Esophagus muscularis mucosa (tissue), 4 donors: ENCODE measurements at regions not wholly inside any gene's neighbourhood (a gene's known extent, or its start where the extent isn't known, plus 50 kb on each side); places are given as distances from the start of the nearest gene placed in this dataset.

Experiments used
- DNase-seq: peaks from one replicate; pipeline ENCODE4 v3.0.0-alpha.2; 2017; ENCODE audit errors: extremely low spot score
- H3K27ac ChIP-seq, 4 donors: fragments of 200-600 bp; sonication (generic); replicated peaks in 1 of 4; 1 replicate in 3 of 4; 2 replicates in 1 of 4; pipeline ENCODE4 v1.5.1; 2016 to 2019; ENCODE audit warnings: mild to moderate bottlenecking in 1 of 4
- H3K27me3 ChIP-seq, 4 donors: fragments of 200-600 bp; sonication (generic); one replicate each; pipeline versions ENCODE4 v1.5.1 to v1.6.0; 2016 to 2019
- H3K36me3 ChIP-seq, 4 donors: fragments of 200-600 bp; sonication (generic); one replicate each; pipeline ENCODE4 v1.5.1; 2016 to 2019
- H3K4me1 ChIP-seq, 4 donors: fragments of 200-600 bp; sonication (generic); one replicate each; pipeline ENCODE4 v1.5.1; 2016 to 2019
- H3K4me3 ChIP-seq, 4 donors: fragments of 200-600 bp; sonication (generic); 1 replicate in 2 of 4; 2 replicates in 2 of 4; pipeline ENCODE4 v1.5.1; 2016 to 2019; ENCODE audit warnings: mild to moderate bottlenecking in 4 of 4, moderate library complexity in 1 of 4
- H3K9me3 ChIP-seq, 4 donors: fragments of 200-600 bp; sonication (generic); 1 replicate in 3 of 4; 2 replicates in 1 of 4; pipeline ENCODE4 v1.5.1; 2016 to 2019
- CTCF ChIP-seq, 3 experiments: fragments of 200-600 bp in 2 of 3; fragments of 450-650 bp in 1 of 3; sonication (generic) in 2 of 3; IDR thresholded peaks; one replicate each; pipeline ENCODE4 v1.5.1; 2017 to 2019; ENCODE audit warnings: antibody characterized with exemption in 3 of 3, mild to moderate bottlenecking in 2 of 3, moderate library complexity in 1 of 3
- EP300 ChIP-seq: sonication (generic); formaldehyde crosslinking; IDR thresholded peaks from one replicate; pipeline ENCODE4 v1.6.1; 2017; ENCODE audit warnings: antibody characterized with exemption
- POLR2A ChIP-seq: fragments of 450-650 bp; IDR thresholded peaks from one replicate; pipeline ENCODE4 v1.6.1; 2017; ENCODE audit warnings: antibody characterized with exemption, moderate library complexity, mild to moderate bottlenecking, low read depth
- POLR2AphosphoS5 ChIP-seq, 2 donors: sonication (generic); formaldehyde crosslinking; IDR thresholded peaks; one replicate each; pipeline ENCODE4 v1.6.1; 2017; ENCODE audit warnings: antibody characterized with exemption in 2 of 2
- WGBS: methylation state at CpG from one replicate; pipeline ENCODE4 v1.1.5; 2018; 5-methylcytosine and 5-hydroxymethylcytosine counted together
- intact Hi-C: fragments of 100-400 bp; cut with DNase I; formaldehyde crosslinking; loops from one replicate; pipeline ENCODE4 v1.15.1; 2023

GRCh38 chr5:81899123-81899522, 72.7 kb upstream of the ATG10 start:
- H3K4me1 ChIP-seq: no peaks in the 10 kb centered on the region
- 94% methylated on average over 2 of the region's 2 CpGs for whole genome bisulfite sequencing
- H3K27ac ChIP-seq: no peak overlapping the region
- H3K4me3 ChIP-seq: no peak overlapping the region
- intact Hi-C loops: no loop called here
- no peak for DNase-seq
- no peaks in the 10 kb centered on the region for H3K27me3 ChIP-seq
- no peaks in the 10 kb centered on the region for H3K9me3 ChIP-seq
- TF ChIP-seq POLR2A: no peak
- no peak for TF ChIP-seq EP300
- TF ChIP-seq POLR2AphosphoS5 (IDR thresholded peaks at IDR 0.05): no peak
- TF ChIP-seq CTCF (IDR thresholded peaks at IDR 0.05): no peak
- H3K36me3 ChIP-seq: no peaks in the 10 kb centered on the region

- Histone ChIP-seq H3K4me3 (no peak overlapping the region), H3K4me1 (no peaks in the 10 kb centered on the region), H3K27me3 (no peaks in the 10 kb centered on the region), H3K36me3 (no peaks in the 10 kb centered on the region), H3K27ac (no peak overlapping the region), H3K9me3 (no peaks in the 10 kb centered on the region)
- intact Hi-C loops: no loop called here
- TF ChIP-seq POLR2AphosphoS5 (IDR thresholded peaks at IDR 0.05) (no peak), CTCF (IDR thresholded peaks at IDR 0.05) (no peak), POLR2A (no peak), EP300 (no peak)
- 83% methylated on average over 2 of the region's 2 CpGs for WGBS
- DNase-seq: no peak
Measured at GRCh38 chr5:81898403-81898802, 73.4 kb upstream of the ATG10 start.

GRCh38 chr5:81896764-81897163, 75.1 kb upstream of the ATG10 start:
- no peak overlapping the region for H3K4me3 ChIP-seq
- WGBS: 80% methylated on average over 1 of the region's 1 CpG
- intact Hi-C loops: no loop called here
- no peaks in the 10 kb centered on the region for H3K4me1 ChIP-seq
- DNase-seq: no peak
- no peaks in the 10 kb centered on the region for H3K27me3 ChIP-seq
- H3K9me3 ChIP-seq: no peaks in the 10 kb centered on the region
- no peaks in the 10 kb centered on the region for H3K36me3 ChIP-seq
- TF ChIP-seq POLR2AphosphoS5 (IDR thresholded peaks at IDR 0.05): no peak
- TF ChIP-seq POLR2A: no peak
- TF ChIP-seq EP300: no peak
- TF ChIP-seq CTCF (IDR thresholded peaks at IDR 0.05): no peak
- H3K27ac ChIP-seq: no peak overlapping the region

GRCh38 chr5:81895307-81895706, 76.5 kb upstream of the ATG10 start:
- Histone ChIP-seq H3K36me3 (no peaks in the 10 kb centered on the region), H3K4me3 (no peak overlapping the region), H3K9me3 (no peaks in the 10 kb centered on the region), H3K27me3 (no peaks in the 10 kb centered on the region), H3K27ac (no peak overlapping the region), H3K4me1 (no peaks in the 10 kb centered on the region)
- intact Hi-C loops: no loop called here
- TF ChIP-seq POLR2AphosphoS5 (IDR thresholded peaks at IDR 0.05) (no peak), POLR2A (no peak), EP300 (no peak), CTCF (IDR thresholded peaks at IDR 0.05) (no peak)
- no peak for DNase-seq

GRCh38 chr5:81893961-81894360, 77.9 kb upstream of the ATG10 start:
- intact Hi-C loops: no loop called here
- Histone ChIP-seq H3K27me3 (no peaks in the 10 kb centered on the region), H3K36me3 (no peaks in the 10 kb centered on the region), H3K27ac (no peak overlapping the region), H3K4me3 (no peak overlapping the region), H3K4me1 (no peaks in the 10 kb centered on the region), H3K9me3 (no peaks in the 10 kb centered on the region)
- no peak for DNase-seq
- TF ChIP-seq EP300 (no peak), POLR2A (no peak)
- WGBS: 84% methylated on average over 4 of the region's 4 CpGs
